ENCODE measurements at regions not wholly inside any gene's neighbourhood (a gene's known extent, or its start where the extent isn't known, plus 50 kb on each side); places are given as distances from the start of the nearest gene placed in this dataset.
"Not testable (repeated sequence)": the region's sequence is repeated elsewhere in the genome, so short reads cannot be mapped to it uniquely, and the experiment has no call there.

GRCh38 chr3:144466114-144466513 is 494.5 kb downstream of the DIPK2A start:
- H3K4me3 ChIP-seq (ENCODE audit: low read length in 2 of 2), result no peak overlapping the region
- no peaks in the 10 kb centered on the region for H3K27me3 ChIP-seq (ENCODE audit: control insufficient read depth in 1 of 2, insufficient read depth in 2 of 2, low read length in 2 of 2)
- H3K27ac ChIP-seq (ENCODE audit: low read length), result no peak overlapping the region
- no peaks in the 10 kb centered on the region for H3K36me3 ChIP-seq (ENCODE audit: control insufficient read depth in 2 of 2, insufficient read depth in 2 of 2, low read length in 2 of 2)
- H3K9ac ChIP-seq (ENCODE audit: low read length in 2 of 2), result no peak overlapping the region
- H3K4me1 ChIP-seq (ENCODE audit: control insufficient read depth, insufficient read depth, low read length), result no peaks in the 10 kb centered on the region
- H3K9me3 ChIP-seq (ENCODE audit: control insufficient read depth in 2 of 2, low read length in 2 of 2), result no peaks in the 10 kb centered on the region

DNA sequence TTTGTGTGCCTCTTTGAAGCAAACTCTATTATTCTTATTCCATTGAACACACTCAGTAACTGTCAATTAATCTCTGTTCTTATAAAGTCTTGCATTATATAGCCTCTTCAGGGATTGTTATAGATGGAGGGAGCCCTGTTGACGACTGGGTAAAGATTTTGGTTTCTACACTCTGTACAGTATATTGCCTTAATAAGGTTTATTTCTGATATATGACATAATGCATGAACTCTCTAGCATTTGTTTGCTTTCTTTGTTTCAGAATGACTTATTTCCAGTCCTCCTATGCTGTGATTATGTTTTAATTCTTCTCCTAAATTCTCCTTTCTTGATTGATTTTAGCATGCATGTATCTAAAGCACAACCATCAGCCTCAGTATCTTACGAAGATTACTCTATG is 494.9 kb downstream of the DIPK2A start:
- Histone ChIP-seq H3K9me3 (ENCODE audit: control insufficient read depth in 2 of 2, low read length in 2 of 2) (no peaks in the 10 kb centered on the region), H3K27me3 (ENCODE audit: control insufficient read depth in 1 of 2, insufficient read depth in 2 of 2, low read length in 2 of 2) (no peaks in the 10 kb centered on the region), H3K4me1 (ENCODE audit: control insufficient read depth, insufficient read depth, low read length) (no peaks in the 10 kb centered on the region), H3K9ac (ENCODE audit: low read length in 2 of 2) (no peak overlapping the region), H3K4me3 (ENCODE audit: low read length in 2 of 2) (no peak overlapping the region), H3K27ac (ENCODE audit: low read length) (no peak overlapping the region), H3K36me3 (ENCODE audit: control insufficient read depth in 2 of 2, insufficient read depth in 2 of 2, low read length in 2 of 2) (no peaks in the 10 kb centered on the region)

DNA sequence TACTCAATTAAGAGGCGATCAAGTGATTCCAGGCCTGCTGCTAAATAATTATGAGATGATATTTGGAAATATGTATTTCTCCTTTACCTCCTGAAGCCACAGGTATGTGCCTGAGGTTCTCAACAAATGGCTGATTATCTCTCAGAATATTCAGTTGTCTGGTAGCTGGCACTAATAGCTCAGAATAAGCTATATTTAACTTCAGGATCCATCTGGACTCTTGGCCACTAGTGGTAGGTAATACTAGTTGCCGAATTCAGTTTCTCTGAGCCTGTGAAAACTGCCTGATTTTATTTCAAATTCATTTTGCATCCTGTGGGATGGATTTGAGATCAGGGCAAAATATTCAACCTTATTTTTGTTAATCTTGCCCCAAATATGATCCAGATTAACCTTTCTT is 499.0 kb downstream of the DIPK2A start:
- H3K36me3 ChIP-seq (ENCODE audit: control insufficient read depth in 2 of 2, insufficient read depth in 2 of 2, low read length in 2 of 2), result no peaks in the 10 kb centered on the region
- H3K9ac ChIP-seq (ENCODE audit: low read length in 2 of 2), result no peak overlapping the region
- no peak overlapping the region for H3K4me3 ChIP-seq (ENCODE audit: low read length in 2 of 2)
- H3K27me3 ChIP-seq (ENCODE audit: control insufficient read depth in 1 of 2, insufficient read depth in 2 of 2, low read length in 2 of 2), result no peaks in the 10 kb centered on the region
- H3K27ac ChIP-seq (ENCODE audit: low read length), result no peak overlapping the region
- H3K4me1 ChIP-seq (ENCODE audit: control insufficient read depth, insufficient read depth, low read length), result no peaks in the 10 kb centered on the region
- H3K9me3 ChIP-seq (ENCODE audit: control insufficient read depth in 2 of 2, low read length in 2 of 2), result no peaks in the 10 kb centered on the region

DNA sequence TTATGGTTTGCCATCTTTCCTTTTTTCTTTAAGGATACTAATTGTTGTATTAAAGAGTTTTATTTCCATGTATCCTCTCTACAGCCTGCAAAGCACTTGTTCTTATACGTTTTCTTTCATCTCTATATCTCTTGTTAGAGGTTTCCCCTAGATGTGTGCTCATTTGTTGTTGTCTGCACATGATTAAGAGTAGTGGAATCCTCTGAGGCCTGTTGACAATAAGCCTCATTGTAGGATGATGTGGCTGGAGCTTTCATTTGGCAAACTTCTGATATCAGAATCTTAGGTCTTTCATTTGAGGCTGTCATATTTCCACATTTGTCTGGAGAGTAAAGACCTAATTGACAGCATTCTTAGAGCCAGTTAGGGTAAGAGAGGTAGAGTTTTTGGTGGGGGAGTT is 506.0 kb downstream of the DIPK2A start:
- Histone ChIP-seq H3K27me3 (ENCODE audit: control insufficient read depth in 1 of 2, insufficient read depth in 2 of 2, low read length in 2 of 2) (no peaks in the 10 kb centered on the region), H3K4me1 (ENCODE audit: control insufficient read depth, insufficient read depth, low read length) (no peaks in the 10 kb centered on the region), H3K9ac (ENCODE audit: low read length in 2 of 2) (no peak overlapping the region), H3K36me3 (ENCODE audit: control insufficient read depth in 2 of 2, insufficient read depth in 2 of 2, low read length in 2 of 2) (no peaks in the 10 kb centered on the region), H3K27ac (ENCODE audit: low read length) (no peak overlapping the region), H3K9me3 (ENCODE audit: control insufficient read depth in 2 of 2, low read length in 2 of 2) (no peaks in the 10 kb centered on the region), H3K4me3 (ENCODE audit: low read length in 2 of 2) (no peak overlapping the region)

GRCh38 chr3:144480416-144480919 is 508.8 kb downstream of the DIPK2A start:
- H3K9me3 ChIP-seq (ENCODE audit: control insufficient read depth in 2 of 2, low read length in 2 of 2), result no peaks in the 10 kb centered on the region
- H3K36me3 ChIP-seq (ENCODE audit: control insufficient read depth in 2 of 2, insufficient read depth in 2 of 2, low read length in 2 of 2), result no peaks in the 10 kb centered on the region
- H3K9ac ChIP-seq (ENCODE audit: low read length in 2 of 2), result no peak overlapping the region
- H3K4me3 ChIP-seq (ENCODE audit: low read length in 2 of 2), result no peak overlapping the region
- no peak overlapping the region for H3K27ac ChIP-seq (ENCODE audit: low read length)
- H3K4me1 ChIP-seq (ENCODE audit: control insufficient read depth, insufficient read depth, low read length), result no peaks in the 10 kb centered on the region
- no peaks in the 10 kb centered on the region for H3K27me3 ChIP-seq (ENCODE audit: control insufficient read depth in 1 of 2, insufficient read depth in 2 of 2, low read length in 2 of 2)

- Histone ChIP-seq H3K9me3 (ENCODE audit: control insufficient read depth in 2 of 2, low read length in 2 of 2) (no peaks in the 10 kb centered on the region), H3K27ac (ENCODE audit: low read length) (no peak overlapping the region)
Measured at GRCh38 chr3:144482876-144483275, 511.3 kb downstream of the DIPK2A start.

DNA sequence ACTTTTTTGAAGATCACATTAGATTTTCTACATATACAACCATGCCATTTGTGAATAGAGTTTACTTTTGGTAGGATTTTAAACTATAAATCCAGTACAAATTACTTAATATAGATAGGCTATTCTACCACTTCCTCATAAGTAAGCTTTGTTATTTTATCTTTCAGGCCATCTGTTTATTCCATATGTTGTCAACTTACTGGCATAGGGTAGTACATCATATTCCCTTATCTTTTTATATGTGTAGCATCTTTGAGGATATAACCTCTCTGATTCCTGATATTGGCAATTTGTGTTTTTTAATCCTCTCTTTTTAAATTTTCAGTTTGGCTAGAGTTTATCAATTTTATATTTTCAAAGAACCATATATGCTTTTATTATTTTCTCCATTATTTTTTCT is 515.4 kb downstream of the DIPK2A start:
- Histone ChIP-seq H3K9me3 (ENCODE audit: control insufficient read depth in 2 of 2, low read length in 2 of 2) (no peaks in the 10 kb centered on the region), H3K4me3 (ENCODE audit: low read length in 2 of 2) (no peak overlapping the region), H3K4me1 (ENCODE audit: control insufficient read depth, insufficient read depth, low read length) (no peaks in the 10 kb centered on the region), H3K9ac (ENCODE audit: low read length in 2 of 2) (no peak overlapping the region), H3K36me3 (ENCODE audit: control insufficient read depth in 2 of 2, insufficient read depth in 2 of 2, low read length in 2 of 2) (no peaks in the 10 kb centered on the region), H3K27ac (ENCODE audit: low read length) (no peak overlapping the region), H3K27me3 (ENCODE audit: control insufficient read depth in 1 of 2, insufficient read depth in 2 of 2, low read length in 2 of 2) (no peaks in the 10 kb centered on the region)

More at GRCh38 chr3:144482876-144483275, 511.3 kb downstream of the DIPK2A start:
- H3K9ac ChIP-seq (ENCODE audit: low read length in 2 of 2), result no peak overlapping the region
- H3K27me3 ChIP-seq (ENCODE audit: control insufficient read depth in 1 of 2, insufficient read depth in 2 of 2, low read length in 2 of 2), result no peaks in the 10 kb centered on the region
- H3K36me3 ChIP-seq (ENCODE audit: control insufficient read depth in 2 of 2, insufficient read depth in 2 of 2, low read length in 2 of 2), result no peaks in the 10 kb centered on the region
- no peaks in the 10 kb centered on the region for H3K4me1 ChIP-seq (ENCODE audit: control insufficient read depth, insufficient read depth, low read length)
- no peak overlapping the region for H3K4me3 ChIP-seq (ENCODE audit: low read length in 2 of 2)

- H3K27ac ChIP-seq (ENCODE audit: low read length), result no peak overlapping the region
- H3K27me3 ChIP-seq (ENCODE audit: control insufficient read depth in 1 of 2, insufficient read depth in 2 of 2, low read length in 2 of 2), result no peaks in the 10 kb centered on the region
- H3K4me3 ChIP-seq (ENCODE audit: low read length in 2 of 2), result no peak overlapping the region
- no peaks in the 10 kb centered on the region for H3K9me3 ChIP-seq (ENCODE audit: control insufficient read depth in 2 of 2, low read length in 2 of 2)
- no peaks in the 10 kb centered on the region for H3K4me1 ChIP-seq (ENCODE audit: control insufficient read depth, insufficient read depth, low read length)
- H3K36me3 ChIP-seq (ENCODE audit: control insufficient read depth in 2 of 2, insufficient read depth in 2 of 2, low read length in 2 of 2), result no peaks in the 10 kb centered on the region
- H3K9ac ChIP-seq (ENCODE audit: low read length in 2 of 2), result no peak overlapping the region
Measured at GRCh38 chr3:144488927-144489326, 517.3 kb downstream of the DIPK2A start.

DNA sequence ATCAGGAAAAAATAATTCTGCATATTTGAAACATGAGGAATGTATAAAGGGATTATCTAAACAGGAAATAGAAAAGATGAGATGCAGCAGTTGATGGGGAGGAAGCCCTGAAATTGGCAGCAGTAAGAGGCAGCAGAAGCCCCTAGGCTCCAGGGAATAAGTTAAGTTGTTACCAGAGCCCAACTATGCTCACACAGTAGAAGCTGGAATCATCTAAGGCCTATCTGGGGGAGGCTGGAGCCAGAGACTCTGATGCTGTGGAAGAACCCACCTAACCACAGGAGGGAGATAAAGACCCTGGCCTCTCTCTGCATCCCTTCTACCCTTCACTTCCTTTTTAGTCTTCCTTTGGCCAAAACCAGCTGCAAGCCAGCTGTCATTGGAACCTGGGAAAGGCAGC is 519.7 kb downstream of the DIPK2A start:
- Histone ChIP-seq H3K27ac (ENCODE audit: low read length) (no peak overlapping the region), H3K4me3 (ENCODE audit: low read length in 2 of 2) (no peak overlapping the region), H3K27me3 (ENCODE audit: control insufficient read depth in 1 of 2, insufficient read depth in 2 of 2, low read length in 2 of 2) (no peaks in the 10 kb centered on the region), H3K36me3 (ENCODE audit: control insufficient read depth in 2 of 2, insufficient read depth in 2 of 2, low read length in 2 of 2) (no peaks in the 10 kb centered on the region), H3K9ac (ENCODE audit: low read length in 2 of 2) (no peak overlapping the region), H3K4me1 (ENCODE audit: control insufficient read depth, insufficient read depth, low read length) (no peaks in the 10 kb centered on the region), H3K9me3 (ENCODE audit: control insufficient read depth in 2 of 2, low read length in 2 of 2) (no peaks in the 10 kb centered on the region)

DNA sequence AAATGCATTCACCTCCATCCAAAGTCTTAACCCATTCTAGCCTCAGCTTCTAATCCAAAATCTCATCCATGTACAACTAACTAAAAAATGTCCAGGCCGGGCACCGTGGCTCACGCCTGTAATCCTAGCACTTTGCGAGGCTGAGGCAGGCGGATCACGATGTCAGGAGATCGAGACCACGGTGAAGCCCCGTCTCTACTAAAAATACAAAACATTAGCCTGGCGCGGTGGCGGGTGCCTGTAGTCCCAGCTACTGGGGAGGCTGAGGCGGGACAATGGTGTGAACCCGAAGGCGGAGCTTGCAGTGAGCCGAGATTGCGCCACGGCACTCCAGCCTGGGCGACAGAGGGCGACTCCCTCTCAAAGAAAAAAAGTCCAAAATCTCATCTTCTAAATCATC is 523.0 kb downstream of the DIPK2A start:
- not testable (repeated sequence) for H3K27ac ChIP-seq (ENCODE audit: low read length); H3K4me1 ChIP-seq (ENCODE audit: control insufficient read depth, insufficient read depth, low read length); H3K27me3 ChIP-seq (ENCODE audit: control insufficient read depth in 1 of 2, insufficient read depth in 2 of 2, low read length in 2 of 2); H3K9ac ChIP-seq (ENCODE audit: low read length in 2 of 2); H3K9me3 ChIP-seq (ENCODE audit: control insufficient read depth in 2 of 2, low read length in 2 of 2); H3K36me3 ChIP-seq (ENCODE audit: control insufficient read depth in 2 of 2, insufficient read depth in 2 of 2, low read length in 2 of 2); H3K4me3 ChIP-seq (ENCODE audit: low read length in 2 of 2)

DNA sequence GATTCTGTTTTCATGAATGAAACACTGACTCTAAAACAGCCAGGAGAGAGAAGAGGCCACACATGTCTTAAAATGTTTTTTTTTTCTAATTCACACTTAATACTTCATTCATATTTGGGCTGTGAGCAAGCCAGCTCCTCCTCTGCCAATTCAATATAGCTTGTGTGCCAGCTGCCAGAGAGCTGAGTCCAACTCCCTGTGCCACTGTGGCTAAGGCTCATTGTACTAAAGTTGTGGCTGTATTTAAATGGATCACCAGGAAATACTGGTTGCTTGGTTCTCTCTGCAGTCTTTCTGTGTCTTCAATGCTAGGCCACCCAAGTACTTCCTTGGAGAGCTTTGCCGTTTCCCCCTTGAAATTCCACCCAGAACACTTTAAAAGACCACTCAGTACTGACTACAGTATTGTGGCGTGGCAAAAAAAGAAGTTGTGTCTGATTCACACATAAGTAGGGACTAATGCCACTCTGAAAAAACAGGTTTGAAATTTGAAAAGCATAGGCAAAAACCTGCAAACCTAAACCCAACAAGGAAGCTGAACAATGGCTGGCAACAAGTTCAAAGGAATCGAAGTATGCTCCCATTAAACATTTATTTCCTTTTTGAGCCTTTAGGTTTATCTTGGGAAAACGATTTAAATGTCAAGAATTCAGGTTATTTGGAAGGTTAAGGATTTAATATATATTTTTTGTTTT is 524.7 kb downstream of the DIPK2A start:
- no peak overlapping the region for H3K9ac ChIP-seq (ENCODE audit: low read length in 2 of 2)
- no peak overlapping the region for H3K4me3 ChIP-seq (ENCODE audit: low read length in 2 of 2)
- no peaks in the 10 kb centered on the region for H3K4me1 ChIP-seq (ENCODE audit: control insufficient read depth, insufficient read depth, low read length)
- no peaks in the 10 kb centered on the region for H3K36me3 ChIP-seq (ENCODE audit: control insufficient read depth in 2 of 2, insufficient read depth in 2 of 2, low read length in 2 of 2)
- no peaks in the 10 kb centered on the region for H3K9me3 ChIP-seq (ENCODE audit: control insufficient read depth in 2 of 2, low read length in 2 of 2)
- no peak overlapping the region for H3K27ac ChIP-seq (ENCODE audit: low read length)
- H3K27me3 ChIP-seq (ENCODE audit: control insufficient read depth in 1 of 2, insufficient read depth in 2 of 2, low read length in 2 of 2), result no peaks in the 10 kb centered on the region

All from stomach smooth muscle (tissue), 2 donors.